Neural cell (in vitro differentiated cells): ENCODE measurements at regions not wholly inside any gene's neighbourhood (a gene's known extent, or its start where the extent isn't known, plus 50 kb on each side); places are given as distances from the start of the nearest gene placed in this dataset.

Source experiments
- H2AFZ ChIP-seq: fragments of 200-600, 300-800 bp; sonication (generic), shearing (Covaris generic); 2 replicates; pipeline ENCODE4 v1.6.0; 2014; ENCODE audit warnings: low read depth, mild to moderate bottlenecking, antibody characterized with exemption, low read length, moderate library complexity
- H3F3A ChIP-seq: fragments of 200-600 bp; shearing (Covaris generic); 2 replicates; pipeline ENCODE4 v1.6.1; 2016; ENCODE audit warnings: mild to moderate bottlenecking, moderate library complexity, mixed read lengths, antibody characterized with exemption, low read length; ENCODE audit not compliant: insufficient read depth, poor library complexity, severe bottlenecking
- H3K27ac ChIP-seq: fragments of 200-600, 300-800 bp; sonication (generic), shearing (Covaris generic); 2 replicates; pipeline ENCODE4 v1.5.1; 2014; ENCODE audit warnings: mild to moderate bottlenecking, low read length, moderate library complexity
- H3K27me3 ChIP-seq: fragments of 300-800, 200-600 bp; sonication (generic), shearing (Covaris generic); 2 replicates; pipeline ENCODE4 v1.6.0; 2014; ENCODE audit warnings: mild to moderate bottlenecking, low read depth, low read length, moderate library complexity; ENCODE audit not compliant: insufficient read depth
- H3K36me3 ChIP-seq: fragments of 300-800, 200-600 bp; sonication (generic), shearing (Covaris generic); 2 replicates; pipeline ENCODE4 v1.5.1; 2014; ENCODE audit warnings: mild to moderate bottlenecking, antibody characterized with exemption, low read length, moderate library complexity; ENCODE audit not compliant: insufficient read depth
- H3K4me2 ChIP-seq: fragments of 300-800, 200-600 bp; sonication (generic), shearing (Covaris generic); 2 replicates; pipeline ENCODE4 v1.6.0; 2014; ENCODE audit warnings: mild to moderate bottlenecking, low read length
- H3K4me3 ChIP-seq: fragments of 300-800, 200-600 bp; sonication (generic), shearing (Covaris generic); 2 replicates; pipeline ENCODE4 v1.5.1; 2014; ENCODE audit warnings: mild to moderate bottlenecking, low read length, moderate library complexity
- H3K79me2 ChIP-seq: fragments of 200-600 bp; shearing (Covaris generic); replicated peaks from 2 replicates; pipeline ENCODE4 v1.6.0; 2014; ENCODE audit warnings: mild to moderate bottlenecking, low read length, moderate library complexity; ENCODE audit not compliant: insufficient read depth
- H3K9ac ChIP-seq: fragments of 300-800, 200-600 bp; sonication (generic), shearing (Covaris generic); 2 replicates; pipeline ENCODE4 v1.6.1; 2016; ENCODE audit warnings: mild to moderate bottlenecking, low read length, mixed read lengths
- H3K9me2 ChIP-seq: fragments of 200-600 bp; shearing (Covaris generic); 2 replicates; pipeline ENCODE4 v1.6.1; 2016; ENCODE audit warnings: mild to moderate bottlenecking, low read length, mixed read lengths; ENCODE audit not compliant: insufficient read depth
- H3K9me3 ChIP-seq: fragments of 200-600, 300-800 bp; sonication (generic), shearing (Covaris generic); 2 replicates; pipeline ENCODE4 v1.6.1; 2016; ENCODE audit warnings: mild to moderate bottlenecking, mixed run types, low read length, moderate library complexity, mixed read lengths
- H4K20me1 ChIP-seq: fragments of 200-600 bp; shearing (Covaris generic); 2 replicates; pipeline ENCODE4 v1.6.1; 2016; ENCODE audit warnings: mild to moderate bottlenecking, mixed run types; ENCODE audit not compliant: insufficient read depth
- CTCF ChIP-seq: fragments of 450-650 bp; IDR thresholded peaks from 2 replicates; pipeline ENCODE4 v1.5.1; 2014; ENCODE audit warnings: antibody characterized with exemption, mild to moderate bottlenecking, moderate library complexity; ENCODE audit not compliant: poor library complexity, severe bottlenecking
- EP300 ChIP-seq: fragments of 450-650 bp; conservative IDR thresholded peaks from 2 replicates; pipeline ENCODE4 v1.6.1; 2014; ENCODE audit warnings: antibody characterized with exemption, mild to moderate bottlenecking, moderate library complexity; ENCODE audit not compliant: poor library complexity, severe bottlenecking
- EZH2 ChIP-seq: fragments of 200-600, 300-800 bp; shearing (Covaris generic), sonication (generic); IDR thresholded peaks from 2 replicates; pipeline ENCODE4 v1.6.1; 2014; ENCODE audit warnings: antibody characterized with exemption, low read length, borderline replicate concordance, mild to moderate bottlenecking; ENCODE audit not compliant: insufficient read depth, poor library complexity, severe bottlenecking
- MXI1 ChIP-seq: fragments of 450-650 bp; conservative IDR thresholded peaks from 2 replicates; pipeline ENCODE4 v1.6.1; 2014; ENCODE audit warnings: antibody characterized with exemption, mild to moderate bottlenecking; ENCODE audit not compliant: poor library complexity, severe bottlenecking
- POLR2AphosphoS5 ChIP-seq: IDR thresholded peaks from 2 replicates; pipeline ENCODE4 v1.6.1; 2012
- RAD21 ChIP-seq: fragments of 450-650 bp; conservative IDR thresholded peaks from 2 replicates; pipeline ENCODE4 v1.6.1; 2014; ENCODE audit warnings: antibody characterized with exemption, mild to moderate bottlenecking, moderate library complexity
- REST ChIP-seq: IDR thresholded peaks from 2 replicates; pipeline ENCODE4 v1.6.1; 2012; ENCODE audit warnings: borderline replicate concordance
- SMC3 ChIP-seq: fragments of 450-650 bp; conservative IDR thresholded peaks from 2 replicates; pipeline ENCODE4 v1.6.1; 2014; ENCODE audit warnings: antibody characterized with exemption, mild to moderate bottlenecking, moderate library complexity; ENCODE audit not compliant: poor library complexity
- TAF1 ChIP-seq: IDR thresholded peaks from 2 replicates; pipeline ENCODE4 v1.6.1; 2012; ENCODE audit warnings: low read depth

DNA sequence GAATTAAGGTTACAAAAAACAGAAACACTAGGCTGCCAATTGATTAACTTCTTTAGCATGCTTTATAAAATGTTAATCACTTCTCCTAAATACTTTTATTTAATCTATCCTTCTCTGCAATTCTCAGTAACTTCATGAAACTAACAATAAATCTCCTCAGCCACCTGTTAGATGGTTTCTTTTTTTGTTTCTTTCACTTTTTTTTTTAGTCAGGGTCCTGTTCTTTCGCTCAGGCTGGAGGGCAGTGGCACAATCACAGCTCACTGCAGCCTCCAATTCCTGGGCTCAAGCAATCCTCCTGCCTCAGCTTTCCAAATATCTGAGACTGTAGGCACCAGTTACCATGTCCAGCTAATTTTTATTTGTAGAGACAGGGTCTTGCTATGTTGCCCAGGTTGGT is 213.4 kb upstream of the STK17B start:
- Histone ChIP-seq H3K79me2 (no peaks in the 10 kb centered on the region), H3K27ac (no peak overlapping the region), H3K9ac (no peak overlapping the region), H3K9me3 (no peaks in the 10 kb centered on the region), H2AFZ (no peak overlapping the region), H3F3A (no peaks in the 10 kb centered on the region), H3K4me2 (no peak overlapping the region), H3K4me3 (no peak overlapping the region), H4K20me1 (no peaks in the 10 kb centered on the region), H3K9me2 (no peaks in the 10 kb centered on the region), H3K27me3 (no peaks in the 10 kb centered on the region), H3K36me3 (no peaks in the 10 kb centered on the region)
- TF ChIP-seq REST (no peak), SMC3 (no peak), CTCF (no peak), RAD21 (no peak), TAF1 (no peak), EP300 (no peak), EZH2 (no peak)

DNA sequence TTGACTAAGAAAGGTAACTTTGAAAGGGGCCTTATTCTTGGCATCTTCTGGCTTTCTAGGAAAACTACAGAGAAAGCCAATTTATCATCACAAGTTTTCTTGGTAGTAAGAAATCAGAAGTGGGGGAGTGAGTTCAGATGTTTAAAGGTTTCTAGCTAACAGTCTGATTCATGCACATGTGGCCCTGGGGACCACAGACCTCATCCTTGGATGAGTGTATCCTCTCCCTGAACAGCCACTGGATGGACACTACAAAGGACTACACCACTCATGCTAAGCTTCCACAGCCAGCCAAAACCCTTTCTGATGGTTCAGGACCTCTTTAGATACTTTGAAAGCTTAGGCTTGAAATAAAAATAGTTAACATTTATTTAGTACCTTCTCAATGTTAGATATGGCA is 218.3 kb upstream of the STK17B start:
- Histone ChIP-seq H3K36me3 (no peaks in the 10 kb centered on the region), H2AFZ (no peak overlapping the region), H3K27me3 (no peaks in the 10 kb centered on the region), H3K4me3 (no peak overlapping the region), H3K27ac (no peak overlapping the region), H3K79me2 (no peaks in the 10 kb centered on the region), H3K9me3 (no peaks in the 10 kb centered on the region), H4K20me1 (no peaks in the 10 kb centered on the region), H3F3A (no peaks in the 10 kb centered on the region), H3K4me2 (no peak overlapping the region), H3K9me2 (no peaks in the 10 kb centered on the region), H3K9ac (no peak overlapping the region)
- no peak for TF ChIP-seq TAF1
- no peak for TF ChIP-seq EP300
- TF ChIP-seq CTCF: no peak
- no peak for TF ChIP-seq RAD21
- TF ChIP-seq SMC3: no peak
- no peak for TF ChIP-seq EZH2
- TF ChIP-seq REST: no peak
- no peak for TF ChIP-seq MXI1
- no peak for TF ChIP-seq POLR2AphosphoS5
